ENCODE measurements at regions not wholly inside any gene's neighbourhood (a gene's known extent, or its start where the extent isn't known, plus 50 kb on each side); places are given as distances from the start of the nearest gene placed in this dataset.
A peak's percentile ranks its signal among the peaks of the same experiment; 100 is the strongest.

DNA sequence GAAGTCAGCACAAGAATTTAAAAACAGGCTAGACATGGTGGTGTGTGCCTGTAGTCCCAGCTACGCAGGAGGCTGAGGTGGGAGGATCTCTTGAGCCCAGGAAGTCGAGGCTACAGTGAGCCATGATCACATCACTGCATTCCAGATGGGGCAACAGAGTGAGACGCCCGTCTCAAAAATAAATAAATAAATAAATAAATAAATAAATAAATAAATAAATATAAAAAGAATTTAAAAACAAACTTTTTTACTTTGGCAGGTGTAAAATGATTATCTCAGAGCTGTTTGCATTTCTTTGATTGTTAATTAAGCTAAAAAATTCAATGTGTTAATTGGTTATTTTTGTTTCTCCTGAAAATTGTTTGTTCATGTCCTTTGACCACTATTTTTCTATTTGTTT lies 97.5 kb upstream of the RPS6KA3 start:
- no peak for DNase-seq

DNA sequence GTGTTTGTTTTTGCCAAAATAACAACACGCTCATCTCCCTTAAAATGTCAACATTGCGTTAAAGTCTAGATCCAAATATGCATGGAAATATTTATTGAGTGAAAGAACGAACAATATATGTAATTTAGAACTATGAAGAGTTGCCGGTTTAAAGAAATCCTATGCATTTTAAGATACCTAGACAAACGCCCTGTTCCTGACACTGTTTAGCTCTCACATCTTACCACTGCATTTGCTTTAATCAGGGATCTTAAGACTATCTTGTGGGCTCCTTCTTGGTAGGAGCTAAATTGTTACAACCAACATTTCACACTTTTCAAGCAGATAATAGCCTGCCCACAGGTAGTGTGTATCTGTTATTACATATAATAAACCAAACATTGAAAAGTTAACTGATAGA lies 96.6 kb upstream of the RPS6KA3 start:
- DNase-seq = no peak

DNA sequence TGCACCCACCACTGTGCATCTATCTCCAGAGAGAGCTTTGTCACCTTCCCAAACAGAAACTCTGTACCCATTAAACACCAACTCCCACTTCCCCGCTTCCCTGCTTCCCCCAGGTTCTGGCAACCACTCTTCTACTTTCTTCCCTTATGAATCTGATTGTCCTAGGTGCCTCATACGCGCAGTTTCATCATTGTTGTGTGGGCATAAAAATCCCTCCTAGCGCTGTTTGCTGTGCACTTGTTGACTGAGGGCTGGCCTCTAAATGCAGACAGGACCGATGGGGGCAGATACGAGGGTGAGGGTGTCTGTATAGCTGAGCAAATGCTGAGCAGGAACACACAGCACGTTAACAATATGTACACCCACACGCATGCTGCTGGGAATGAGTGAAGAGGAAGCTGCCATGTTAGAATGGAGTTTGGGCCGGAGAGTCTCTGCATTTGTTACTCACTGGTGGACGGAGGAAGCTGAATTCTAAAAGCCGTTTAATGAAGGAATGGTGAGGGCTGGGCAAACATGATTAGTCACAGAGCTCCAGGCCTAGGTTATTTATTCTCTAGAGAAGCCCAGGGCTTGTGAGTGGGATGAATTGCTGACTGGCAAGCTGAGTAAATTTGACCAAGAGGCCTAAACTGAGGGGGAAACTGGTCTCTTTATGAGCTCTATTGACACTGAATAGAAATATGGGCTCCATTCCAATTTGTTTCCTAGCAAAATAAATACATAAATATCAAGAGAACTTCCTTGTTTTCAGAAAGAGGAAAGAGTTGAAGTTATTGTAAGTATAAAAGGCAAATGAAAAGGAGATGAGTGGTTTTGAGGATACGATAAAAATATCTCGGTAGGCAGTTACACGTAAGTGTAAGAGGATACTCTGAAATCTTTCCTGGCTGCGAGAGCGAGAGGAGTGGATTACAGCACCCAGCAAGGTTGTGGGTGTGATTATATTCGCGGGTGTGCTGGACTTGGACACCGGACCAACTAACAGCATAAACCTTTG lies 95.9 kb upstream of the RPS6KA3 start:
- DNase-seq = no peak

DNA sequence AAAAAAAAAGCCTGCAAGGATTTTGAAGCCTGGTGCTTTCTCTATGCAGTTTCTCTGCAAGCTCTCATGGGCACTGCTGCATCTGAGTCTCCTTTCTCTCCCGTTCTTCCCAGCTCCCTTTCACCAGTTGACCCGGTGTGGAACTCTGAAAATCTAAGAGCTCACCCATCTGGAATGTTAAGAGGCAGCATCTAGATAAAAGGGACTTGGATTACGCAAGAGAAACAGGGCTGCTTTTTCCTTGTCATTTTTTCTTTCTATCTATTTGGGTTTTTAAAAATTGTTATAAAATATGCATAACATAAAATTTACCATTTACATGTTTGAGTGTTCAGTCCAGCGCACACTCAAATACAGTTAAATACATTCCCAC lies 95.2 kb upstream of the RPS6KA3 start:
- DNase-seq = no peak

DNA sequence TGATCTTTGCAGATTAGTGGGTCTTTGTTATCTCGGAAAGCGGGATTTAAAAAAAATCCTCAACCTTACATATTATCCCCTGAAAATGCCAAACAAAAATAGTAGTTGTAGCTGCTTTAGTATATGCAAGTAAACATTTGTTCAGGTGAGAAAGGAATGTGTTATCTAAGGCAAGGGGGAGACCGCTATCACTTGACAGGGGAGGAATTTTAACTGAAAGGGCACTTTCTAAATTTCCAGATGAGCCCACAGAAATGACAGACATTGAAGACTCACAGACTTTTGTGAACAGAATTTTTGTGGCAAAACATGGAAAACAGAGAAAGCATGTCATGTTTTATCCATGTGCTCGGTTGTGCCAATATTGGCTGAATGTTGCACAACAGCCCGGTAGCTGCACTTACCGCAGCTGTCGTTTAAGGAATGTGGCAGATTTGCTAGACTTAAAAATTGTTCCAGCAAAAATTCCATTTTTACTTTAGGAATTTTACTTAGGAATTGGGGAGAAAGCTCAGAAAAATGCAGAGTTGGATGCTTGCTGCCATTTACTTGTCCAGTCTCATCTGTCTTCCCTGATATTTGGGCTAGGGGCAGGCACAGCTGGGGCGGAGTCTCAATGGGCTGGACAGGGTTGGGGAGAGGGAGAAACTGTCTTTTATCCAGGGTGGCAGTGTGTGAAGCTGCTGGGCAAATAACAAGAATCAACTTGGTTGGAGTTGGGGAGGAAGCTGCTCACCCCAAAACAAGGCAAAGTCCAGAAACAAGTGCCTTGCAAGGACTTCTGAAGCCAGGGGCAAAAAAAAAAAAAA lies 94.6 kb upstream of the RPS6KA3 start:
- no peak for DNase-seq

DNA sequence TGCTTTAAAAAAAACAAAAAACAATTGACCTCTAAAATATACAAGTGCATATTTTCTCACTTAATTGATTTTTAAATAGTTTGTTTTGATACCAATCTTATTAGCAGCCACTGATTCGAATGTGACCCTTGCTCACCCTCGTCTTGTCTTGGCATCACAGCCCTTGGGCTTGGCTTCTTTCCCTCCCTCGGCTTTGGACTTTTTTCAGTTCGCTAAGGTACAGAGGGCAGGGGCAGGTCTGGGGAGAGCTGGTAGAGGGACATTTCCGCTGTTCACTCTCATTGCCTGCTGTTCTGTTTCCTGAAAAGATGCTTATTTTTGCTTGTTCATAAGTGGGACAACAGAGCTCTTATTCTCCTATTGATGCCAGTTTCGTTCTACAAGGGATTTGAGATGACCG lies 88.5 kb upstream of the RPS6KA3 start:
- DNase-seq = no peak

DNA sequence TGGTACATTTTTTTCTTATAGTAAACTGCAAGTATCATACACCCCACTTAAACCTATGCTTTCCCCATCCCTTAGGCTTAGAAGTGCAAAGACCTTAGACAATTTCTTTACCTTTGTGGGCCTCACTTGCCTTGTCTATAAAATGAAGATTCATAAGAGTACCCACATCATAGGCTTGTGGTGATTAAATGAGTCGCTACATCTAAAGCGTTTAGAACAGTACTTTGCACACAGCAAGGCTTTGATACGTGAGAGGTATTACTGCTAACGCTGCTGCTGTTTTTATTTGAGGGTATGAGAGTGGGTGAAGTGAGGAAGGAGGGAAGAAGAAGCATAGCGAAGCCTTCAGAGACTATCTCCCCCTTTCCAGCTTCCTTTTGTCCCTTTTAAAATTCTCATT lies 87.8 kb upstream of the RPS6KA3 start:
- no peak for DNase-seq

DNA sequence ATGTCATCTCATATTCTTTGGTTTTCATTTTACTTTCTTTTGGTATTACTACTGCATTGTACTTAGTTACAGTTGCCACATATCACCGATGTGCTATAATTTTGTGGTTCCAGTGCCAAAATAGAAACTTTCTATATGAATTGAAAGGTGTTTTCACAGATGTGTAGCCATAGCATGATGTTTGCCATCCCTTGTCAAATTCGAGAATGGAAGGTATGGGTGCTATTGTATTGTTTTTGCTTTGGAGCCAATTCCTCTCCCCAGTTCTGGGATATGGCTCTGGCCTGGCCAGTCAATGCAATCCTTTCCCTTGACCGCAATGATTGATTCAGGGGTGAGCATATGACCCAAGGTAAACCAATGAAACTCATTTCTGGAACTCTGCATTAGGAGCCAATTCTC lies 86.2 kb upstream of the RPS6KA3 start:
- DNase-seq = no peak

DNA sequence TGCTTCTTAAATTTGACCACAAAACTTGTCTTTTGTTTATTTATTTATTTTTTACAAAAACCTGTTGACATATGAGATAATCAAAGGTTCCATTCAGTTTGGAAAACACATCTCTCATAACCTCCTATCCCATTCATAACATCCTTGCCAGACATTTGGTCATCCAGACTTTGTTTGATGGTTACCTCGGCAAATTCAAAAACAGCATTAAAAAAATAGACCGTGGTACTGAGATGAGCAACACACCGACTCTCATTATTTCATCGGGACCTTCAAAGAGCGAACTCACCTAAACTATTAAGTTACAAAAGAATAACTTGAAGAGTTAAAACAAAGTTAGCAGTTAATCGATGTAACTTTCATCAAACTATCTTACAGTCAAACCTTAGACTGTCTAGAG lies 85.8 kb upstream of the RPS6KA3 start:
- no peak for DNase-seq

DNA sequence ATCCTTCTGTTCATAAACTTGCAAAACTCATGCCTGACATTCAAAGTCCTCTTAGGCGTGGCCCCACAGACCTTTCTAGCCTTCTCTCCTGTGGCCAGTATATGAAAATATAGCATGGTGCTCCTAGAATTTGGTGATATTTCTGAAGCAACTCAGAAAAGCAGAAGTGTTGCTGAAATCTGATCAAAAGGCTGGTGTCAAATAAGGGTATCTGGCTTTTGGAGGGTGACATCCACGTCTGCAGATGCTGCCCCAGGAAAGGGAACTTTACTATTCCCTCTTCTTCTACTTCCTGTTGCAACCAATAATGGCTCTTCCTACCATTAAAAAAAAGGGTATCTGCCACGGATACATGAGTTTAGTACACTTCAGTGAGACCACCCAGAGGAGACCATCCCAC lies 83.9 kb upstream of the RPS6KA3 start:
- DNase-seq = no peak

DNA sequence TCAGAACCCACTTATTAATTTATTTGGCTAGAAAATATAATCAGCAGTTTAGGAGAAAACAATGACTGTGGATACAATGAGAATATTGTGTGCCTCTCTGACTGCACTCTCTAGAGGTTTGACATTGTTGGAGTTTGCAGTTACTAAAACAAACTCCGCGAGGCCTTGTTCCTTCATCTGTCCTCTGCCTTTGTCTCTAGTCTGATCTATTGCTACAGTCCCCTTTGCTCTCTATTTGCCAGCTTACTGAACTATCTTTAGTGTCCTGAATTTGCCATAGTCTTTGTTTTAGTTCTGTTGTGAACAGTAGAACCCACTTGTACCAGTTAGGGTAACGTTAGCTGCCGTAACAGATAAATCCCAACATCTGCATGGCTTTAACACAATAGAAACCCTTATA lies 81.4 kb upstream of the RPS6KA3 start:
- DNase-seq = no peak

DNA sequence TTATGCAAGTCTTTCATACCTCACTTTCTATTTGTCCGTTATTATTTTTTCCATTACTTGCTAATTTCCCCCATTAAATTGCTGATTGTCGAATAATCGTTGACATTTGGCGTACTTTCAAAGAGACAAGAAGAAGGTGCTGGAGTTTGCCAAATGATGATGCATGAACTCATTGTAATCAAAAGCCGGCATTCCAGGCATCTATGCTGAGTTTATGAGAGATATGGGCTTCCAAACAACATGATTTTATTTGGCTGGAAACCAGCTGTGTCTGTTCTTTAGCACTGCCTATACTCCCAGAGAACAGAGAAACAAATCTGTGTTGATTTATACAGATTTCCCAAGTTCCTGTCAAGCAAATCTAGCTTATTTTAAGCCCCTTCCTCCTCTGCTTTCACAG lies 80.8 kb upstream of the RPS6KA3 start:
- no peak for DNase-seq

DNA sequence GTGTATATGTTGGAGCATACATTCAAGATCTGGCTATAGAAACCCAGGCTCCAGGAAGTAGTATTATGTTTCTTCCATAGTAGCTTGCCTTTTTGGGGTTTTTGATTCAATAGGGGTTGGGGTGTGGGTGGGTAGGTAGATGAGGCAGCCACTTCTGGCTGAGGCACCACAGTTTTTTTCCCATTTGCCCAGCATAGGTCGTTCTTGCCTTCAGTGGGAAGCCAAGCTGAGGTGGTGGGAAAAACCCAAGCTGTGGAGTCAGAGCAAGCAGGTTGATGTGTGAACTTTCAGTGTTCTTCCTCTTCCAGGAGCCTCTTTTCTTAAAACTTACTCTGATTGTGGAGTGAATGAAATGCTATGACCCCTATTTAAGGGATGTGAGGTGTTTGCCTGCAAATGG lies 67.0 kb upstream of the RPS6KA3 start:
- no peak for DNase-seq

DNA sequence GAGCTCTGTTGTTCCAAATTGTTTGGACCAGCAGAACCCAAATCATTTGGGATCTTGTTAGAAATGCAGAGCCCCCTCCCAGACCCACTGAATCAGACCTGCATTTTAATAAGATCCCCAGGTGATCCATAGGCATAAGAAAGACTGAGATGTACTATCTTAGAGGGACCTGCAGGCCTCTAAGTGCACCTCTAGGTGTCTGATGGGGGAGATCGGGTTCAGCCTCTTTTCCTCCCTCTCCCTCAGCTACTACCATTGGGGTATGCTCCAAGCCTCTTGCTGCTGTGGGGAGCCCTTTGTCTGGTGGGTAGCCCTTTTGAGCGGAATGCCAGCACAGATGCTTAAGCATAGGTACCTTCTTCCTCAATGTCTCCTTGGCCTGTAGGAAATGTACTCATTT lies 63.8 kb upstream of the RPS6KA3 start:
- DNase-seq = no peak

DNA sequence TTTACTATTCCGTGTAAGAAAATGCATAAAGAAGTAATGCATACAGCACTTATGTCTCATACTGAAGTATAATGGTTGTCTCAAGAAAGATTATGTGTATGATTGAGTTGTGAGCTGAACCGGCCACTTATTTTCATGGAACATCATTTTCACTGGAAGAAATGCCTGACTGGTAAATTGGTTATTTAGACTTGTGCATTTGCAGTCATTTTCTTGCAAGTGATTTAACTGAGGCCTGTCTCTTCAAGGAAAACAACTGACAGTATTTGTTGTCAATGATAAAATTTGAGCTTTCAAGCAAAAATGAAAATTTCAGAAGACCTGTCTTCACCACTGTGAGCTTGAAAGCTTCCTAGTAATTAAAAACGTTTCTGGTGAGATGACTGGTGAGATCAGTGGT lies 62.7 kb upstream of the RPS6KA3 start:
- DNase-seq = no peak

DNA sequence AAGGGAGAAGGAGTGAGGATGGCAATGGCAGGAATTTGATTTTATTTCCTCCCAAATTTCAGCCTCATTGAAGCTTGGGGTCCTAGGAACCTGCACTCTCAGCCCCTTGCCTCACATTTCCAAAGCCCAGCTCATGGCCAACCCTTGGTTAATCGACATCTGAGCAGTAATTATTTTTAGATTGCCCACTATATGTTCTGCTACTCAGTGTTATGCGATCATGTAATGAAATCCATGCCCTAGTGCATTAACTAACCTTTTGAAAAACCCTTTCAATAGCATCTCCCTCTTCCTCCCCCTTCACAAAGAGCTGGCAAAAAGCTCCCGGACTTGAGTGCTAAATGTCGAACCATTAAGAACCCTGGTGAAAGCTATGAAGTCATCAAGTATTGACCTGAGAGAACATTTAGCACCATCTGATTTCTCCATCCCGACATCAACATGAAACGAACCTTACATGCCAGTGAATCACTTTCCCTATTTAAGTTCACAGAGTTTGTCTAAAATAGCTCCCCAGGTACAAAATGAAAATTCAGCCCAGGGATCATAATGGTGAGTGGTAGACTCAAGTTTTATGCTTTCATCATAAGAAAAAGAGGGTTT lies 59.2 kb upstream of the RPS6KA3 start:
- DNase-seq = no peak

DNA sequence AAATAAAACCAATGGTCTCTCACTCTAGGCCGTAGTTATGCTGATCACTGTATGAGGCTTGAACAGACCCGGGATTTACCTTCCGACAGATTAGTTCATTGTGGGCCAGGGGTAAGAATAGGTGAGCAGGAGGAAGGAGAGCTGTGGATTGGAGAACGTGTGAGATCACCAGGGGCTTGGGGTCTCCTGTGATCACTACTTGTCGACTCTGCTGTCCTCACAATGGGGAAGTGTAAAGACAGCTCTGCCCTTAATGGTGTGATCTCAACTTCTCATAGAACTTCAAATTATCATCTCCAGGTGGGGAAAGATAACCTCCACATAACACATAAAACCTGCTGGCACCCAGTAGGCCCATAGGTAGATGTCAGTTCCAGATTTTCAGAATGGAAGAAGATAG lies 56.2 kb upstream of the RPS6KA3 start:
- no peak for DNase-seq

DNA sequence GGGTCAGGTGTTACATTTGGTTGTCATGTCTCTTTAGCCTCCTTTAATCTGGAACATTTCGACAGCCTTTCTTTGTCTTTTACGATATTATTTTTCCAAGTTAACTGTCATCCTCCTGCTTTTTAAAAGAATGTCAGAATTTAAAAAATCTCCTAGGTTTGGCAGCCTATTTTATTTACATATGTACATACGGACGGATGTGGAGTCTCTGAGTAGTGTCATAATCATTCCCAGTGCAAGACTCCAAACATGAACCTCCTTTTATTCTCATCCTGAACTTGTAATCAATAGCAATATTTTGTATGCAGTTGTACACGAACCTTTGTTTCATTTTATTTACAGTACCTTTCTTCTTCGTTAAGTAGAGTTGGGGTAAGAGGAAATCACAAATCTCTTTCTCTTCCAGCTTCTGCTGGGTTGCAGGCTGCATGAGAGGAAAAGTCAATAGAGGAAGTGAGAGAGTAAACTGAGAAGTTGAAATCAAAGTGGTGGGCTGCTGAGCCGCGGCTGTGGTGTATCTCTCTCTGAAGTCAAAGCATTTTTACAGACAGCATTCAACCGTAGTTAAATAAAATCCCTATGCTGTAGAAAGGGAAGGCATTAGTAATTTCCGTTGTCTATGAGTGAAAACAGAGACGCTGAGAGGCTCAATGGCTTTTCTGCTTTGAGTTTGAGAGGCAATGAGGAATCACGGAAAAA lies 53.9 kb upstream of the RPS6KA3 start:
- DNase-seq = peak; percentile 12 to 43

DNA sequence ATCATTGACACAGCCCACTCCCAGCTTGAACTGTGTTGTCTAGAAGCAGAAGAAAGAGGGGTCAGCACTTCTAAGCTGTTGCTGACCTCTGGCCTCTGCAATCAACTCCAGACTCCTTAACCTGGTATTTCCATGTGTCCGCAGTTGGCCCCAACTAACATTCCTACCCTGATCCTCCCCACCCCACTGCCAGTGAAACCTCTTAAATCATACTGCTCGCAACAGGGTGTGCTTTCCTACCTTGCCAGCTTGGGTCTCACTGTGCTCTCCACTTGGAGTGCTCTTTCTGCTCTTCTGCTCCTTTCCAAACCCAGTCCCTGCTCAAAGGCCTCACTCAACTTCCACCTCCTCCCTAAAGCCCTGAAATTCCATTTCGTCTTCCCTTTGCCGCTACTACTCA lies 52.3 kb upstream of the RPS6KA3 start:
- DNase-seq = no peak

DNA sequence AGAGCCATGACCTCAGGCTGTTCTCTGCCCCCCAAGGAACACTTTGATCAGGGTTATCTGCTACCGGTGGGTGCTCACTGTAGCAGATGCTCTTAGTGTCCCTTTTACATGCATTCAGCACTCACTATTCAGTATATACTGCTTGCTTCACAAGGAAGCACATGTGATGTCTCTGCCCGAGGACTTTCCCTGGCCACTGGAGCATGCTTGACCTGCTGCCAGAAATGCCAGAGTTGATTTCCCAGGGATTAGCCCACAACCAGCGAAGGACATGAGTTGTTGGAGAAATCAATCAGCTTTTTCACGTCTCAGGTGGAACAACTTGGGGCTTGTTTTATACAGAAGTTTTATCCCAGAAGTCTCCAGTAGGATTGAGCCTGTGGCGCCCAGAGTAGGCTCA lies 51.2 kb upstream of the RPS6KA3 start:
- no peak for DNase-seq
